ENCODE measurements at regions not wholly inside any gene's neighbourhood (a gene's known extent, or its start where the extent isn't known, plus 50 kb on each side); places are given as distances from the start of the nearest gene placed in this dataset.
"Not testable (repeated sequence)": the region's sequence is repeated elsewhere in the genome, so short reads cannot be mapped to it uniquely, and the experiment has no call there.

DNA sequence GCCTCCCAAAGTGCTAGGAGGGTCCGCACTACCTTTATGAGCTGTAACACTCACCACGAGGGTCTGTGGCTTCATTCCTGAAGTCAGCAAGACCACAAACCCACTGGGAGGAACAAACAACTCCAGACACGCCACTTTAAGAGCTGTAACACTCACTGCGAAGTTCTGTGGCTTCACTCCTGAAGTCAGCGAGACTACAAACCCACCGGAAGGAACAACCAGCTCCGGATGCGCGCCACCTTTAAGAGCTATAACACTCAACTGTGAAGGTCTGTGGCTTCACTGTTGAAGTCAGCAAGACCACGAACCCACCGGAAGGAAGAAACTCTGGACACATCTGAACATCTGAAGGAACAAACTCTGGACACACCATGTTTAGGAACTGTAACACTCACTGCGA is 152.1 kb upstream of the IL15 start:
- not testable (repeated sequence) for TF ChIP-seq SRSF4 (IDR thresholded peaks at IDR 0.05; ENCODE audit: low read depth, low read length, poor library complexity, severe bottlenecking); TOE1 (CRISPR knock-in tag; IDR thresholded peaks at IDR 0.05)
